HFFc6 (cell line): ENCODE measurements at regions not wholly inside any gene's neighbourhood (a gene's known extent, or its start where the extent isn't known, plus 50 kb on each side); places are given as distances from the start of the nearest gene placed in this dataset.
A peak's percentile ranks its signal among the peaks of the same experiment; 100 is the strongest.

Source experiments
- DNase-seq: peaks from one replicate; pipeline ENCODE4 v3.0.0-alpha.2; 2018
- H3K27ac Mint-ChIP-seq: 2 replicates; pipeline ENCODE4 v1.8.0; 2020; ENCODE audit warnings: mild to moderate bottlenecking, mixed read lengths
- H3K27me3 Mint-ChIP-seq: 2 replicates; pipeline ENCODE4 v1.8.0; 2021; ENCODE audit warnings: mild to moderate bottlenecking, moderate library complexity, mixed read lengths; ENCODE audit not compliant: insufficient read depth
- H3K36me3 Mint-ChIP-seq: 2 replicates; pipeline ENCODE4 v1.8.0; 2021; ENCODE audit warnings: low read depth, mixed read lengths
- H3K4me1 Mint-ChIP-seq: 2 replicates; pipeline ENCODE4 v1.8.0; 2020; ENCODE audit warnings: low read depth, mixed read lengths
- H3K4me3 Mint-ChIP-seq: 2 replicates; pipeline ENCODE4 v1.8.0; 2020; ENCODE audit warnings: mild to moderate bottlenecking, moderate library complexity, mixed read lengths
- H3K9me3 Mint-ChIP-seq: 2 replicates; pipeline ENCODE4 v1.8.0; 2020; ENCODE audit warnings: mild to moderate bottlenecking, mixed read lengths
- CTCF ChIP-seq: fragments of 200-600 bp; sonication (generic); IDR thresholded peaks from 2 replicates; pipeline ENCODE4 v1.5.0; 2021; ENCODE audit warnings: antibody characterized with exemption, mild to moderate bottlenecking

- peak; percentile 43 for DNase-seq
- Mint-ChIP-seq H3K4me3 (0 out of 2 replicates have a peak overlapping the region, but pooled peaks have one; percentile 3), H3K36me3 (no peaks in the 10 kb centered on the region), H3K4me1 (peaks cover 53% of the 10 kb centered on the region), H3K9me3 (no peaks in the 10 kb centered on the region), H3K27me3 (0 out of 2 replicates have a peak, but pooled peaks cover 2% of the 10 kb centered on the region), H3K27ac (peak overlapping the region; percentile 83)
- no peak for TF ChIP-seq CTCF
Observed at GRCh38 chr15:47422881-47423665, 294.2 kb upstream of the SEMA6D start.

DNA sequence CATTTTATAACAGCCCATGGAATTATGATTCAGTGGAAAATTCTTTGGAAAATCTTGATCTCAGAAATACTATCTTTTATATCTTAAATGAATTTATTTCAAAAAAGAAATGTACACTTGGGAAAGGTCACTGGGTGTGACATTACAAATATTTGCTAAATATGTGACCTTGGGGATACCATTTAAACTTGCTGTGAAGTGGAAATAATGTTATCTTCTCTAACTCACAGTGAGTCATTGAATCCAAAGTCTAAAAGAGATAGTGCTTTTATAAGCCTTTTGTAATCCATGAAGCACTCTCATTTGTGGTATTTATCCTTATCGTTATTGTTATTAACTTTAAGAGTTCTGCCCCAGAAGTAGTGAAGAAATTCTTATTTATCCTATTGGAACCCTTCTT lies 289.8 kb upstream of the SEMA6D start:
- peak overlapping the region; percentile 37 for H3K27ac Mint-ChIP-seq
- H3K4me3 Mint-ChIP-seq = no peak overlapping the region
- H3K9me3 Mint-ChIP-seq = no peaks in the 10 kb centered on the region
- H3K4me1 Mint-ChIP-seq = peaks cover 82% of the 10 kb centered on the region
- H3K27me3 Mint-ChIP-seq = peaks cover 2% of the 10 kb centered on the region; the same call in 1 of the 2 replicates
- no peak for TF ChIP-seq CTCF
- no peak for DNase-seq
- no peaks in the 10 kb centered on the region; the same call in 1 of the 2 replicates for H3K36me3 Mint-ChIP-seq

GRCh38 chr15:47429376-47429775 lies 287.9 kb upstream of the SEMA6D start:
- Mint-ChIP-seq H3K4me1 (peaks cover 82% of the 10 kb centered on the region), H3K27me3 (peaks cover 2% of the 10 kb centered on the region; the same call in 1 of the 2 replicates), H3K9me3 (no peaks in the 10 kb centered on the region), H3K27ac (no peak overlapping the region), H3K4me3 (no peak overlapping the region), H3K36me3 (no peaks in the 10 kb centered on the region; the same call in 1 of the 2 replicates)
- no peak for TF ChIP-seq CTCF
- DNase-seq = no peak

DNA sequence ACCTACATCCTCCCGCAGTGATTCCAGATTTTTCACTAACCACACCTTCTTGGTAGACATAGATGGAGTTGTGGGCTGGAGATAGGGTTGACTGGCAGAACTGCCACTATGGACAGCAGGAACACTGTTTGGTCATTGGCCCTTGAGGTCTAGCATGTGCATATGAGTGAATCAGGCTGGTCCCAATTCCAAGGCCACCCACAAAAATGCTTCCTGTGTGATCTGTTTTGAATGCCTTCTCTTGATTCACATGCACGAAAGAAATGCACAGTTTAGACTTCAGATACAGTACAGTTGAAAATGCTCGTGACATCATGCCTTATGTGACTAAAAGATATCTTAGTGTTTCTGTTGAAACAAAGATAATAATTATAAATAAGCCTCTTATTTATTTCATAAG lies 285.8 kb upstream of the SEMA6D start:
- H3K27ac Mint-ChIP-seq = peak overlapping the region; percentile 62
- TF ChIP-seq CTCF = no peak

GRCh38 chr15:47432826-47433225 lies 284.5 kb upstream of the SEMA6D start:
- Mint-ChIP-seq H3K9me3 (no peaks in the 10 kb centered on the region), H3K36me3 (no peaks in the 10 kb centered on the region; the same call in 1 of the 2 replicates), H3K27ac (peak overlapping the region; percentile 36; the same call in 1 of the 2 replicates), H3K4me1 (peaks cover 91% of the 10 kb centered on the region), H3K4me3 (no peak overlapping the region), H3K27me3 (no peaks in the 10 kb centered on the region; the same call in 1 of the 2 replicates)
- no peak for TF ChIP-seq CTCF
- peak; percentile 47 for DNase-seq

More for the DNA sequence above, 285.8 kb upstream of the SEMA6D start:
- peak; percentile 96 for DNase-seq
- Mint-ChIP-seq H3K4me3 (peak overlapping the region; percentile 65; the same call in 1 of the 2 replicates), H3K9me3 (no peaks in the 10 kb centered on the region), H3K36me3 (no peaks in the 10 kb centered on the region; the same call in 1 of the 2 replicates), H3K27me3 (no peaks in the 10 kb centered on the region; the same call in 1 of the 2 replicates), H3K4me1 (peaks cover 94% of the 10 kb centered on the region)
